Activated CD8-positive, alpha-beta T cell treated with anti-CD3 and anti-CD28 coated beads for 36 hours (primary cell): ENCODE measurements at regions not wholly inside any gene's neighbourhood (a gene's known extent, or its start where the extent isn't known, plus 50 kb on each side); places are given as distances from the start of the nearest gene placed in this dataset.

Experiments used
- ATAC-seq: fragments of 200-7000 bp; cut with Tn5 transposase; one replicate; pipeline ENCODE4 v1.10.0; 2021; ENCODE audit warnings: mild to moderate bottlenecking, moderate library complexity
- CTCF ChIA-PET: fragments of 350-600 bp; sonication (Branson Sonifier 250); formaldehyde crosslinking; loops from one replicate; lab custom pipeline; 2021; ENCODE audit warnings: antibody characterized with exemption; lab: Charles Lee
- POLR2A ChIA-PET: fragments of 350-600 bp; sonication (Branson Sonifier 250); formaldehyde crosslinking; loops from one replicate; lab custom pipeline; 2021; ENCODE audit warnings: antibody characterized with exemption; lab: Charles Lee
- DNase-seq: peaks from one replicate; pipeline ENCODE4 v3.0.0-alpha.2; 2020
- H3K27ac Mint-ChIP-seq: one replicate; pipeline ENCODE4 v1.8.0; 2021; ENCODE audit warnings: mild to moderate bottlenecking, mixed read lengths
- H3K27me3 Mint-ChIP-seq: one replicate; pipeline ENCODE4 v1.8.0; 2021; ENCODE audit warnings: mixed read lengths
- H3K36me3 Mint-ChIP-seq: one replicate; pipeline ENCODE4 v1.8.0; 2021; ENCODE audit warnings: low read depth, mixed read lengths
- H3K4me1 Mint-ChIP-seq: one replicate; pipeline ENCODE4 v1.8.0; 2021; ENCODE audit warnings: low read depth, mixed read lengths
- H3K4me3 Mint-ChIP-seq: one replicate; pipeline ENCODE4 v1.8.0; 2021; ENCODE audit warnings: mild to moderate bottlenecking, moderate library complexity, mixed read lengths
- H3K9me3 Mint-ChIP-seq: one replicate; pipeline ENCODE4 v1.8.0; 2021; ENCODE audit warnings: mixed read lengths
- intact Hi-C: fragments of 100-400 bp; cut with micrococcal nuclease; formaldehyde crosslinking; loops from one replicate; pipeline ENCODE4 v1.10.0; 2022
- TF ChIP-seq, protein P1 (sequence below): fragments of 200-600 bp; IDR thresholded peaks from one replicate; pipeline ENCODE4 v1.8.0; 2022; ENCODE audit warnings: antibody characterized with exemption, mild to moderate bottlenecking

DNA sequence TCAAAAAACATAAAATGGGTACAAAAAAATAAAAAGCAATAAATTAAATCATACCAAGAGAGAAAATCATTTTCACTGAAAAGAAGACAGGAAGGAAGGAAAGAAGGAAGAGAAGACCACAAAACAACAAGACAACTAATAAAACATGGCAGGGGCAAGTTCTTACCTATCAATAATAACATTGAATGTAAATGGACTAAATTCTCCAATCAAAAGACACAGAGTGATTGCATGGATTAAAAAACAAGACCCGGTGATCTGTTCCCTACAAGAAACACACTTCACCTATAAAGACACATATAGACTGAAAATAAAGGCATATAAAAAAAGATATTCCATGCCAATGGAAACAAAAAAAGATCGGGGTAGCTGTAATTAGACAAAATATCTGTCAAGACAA is 82.6 kb upstream of the CERS6 start:
- H3K27ac Mint-ChIP-seq, result no peak overlapping the region
- H3K9me3 Mint-ChIP-seq, result no peaks in the 10 kb centered on the region
- peaks cover 10% of the 10 kb centered on the region for H3K4me1 Mint-ChIP-seq
- TF ChIP-seq, protein P1, sequence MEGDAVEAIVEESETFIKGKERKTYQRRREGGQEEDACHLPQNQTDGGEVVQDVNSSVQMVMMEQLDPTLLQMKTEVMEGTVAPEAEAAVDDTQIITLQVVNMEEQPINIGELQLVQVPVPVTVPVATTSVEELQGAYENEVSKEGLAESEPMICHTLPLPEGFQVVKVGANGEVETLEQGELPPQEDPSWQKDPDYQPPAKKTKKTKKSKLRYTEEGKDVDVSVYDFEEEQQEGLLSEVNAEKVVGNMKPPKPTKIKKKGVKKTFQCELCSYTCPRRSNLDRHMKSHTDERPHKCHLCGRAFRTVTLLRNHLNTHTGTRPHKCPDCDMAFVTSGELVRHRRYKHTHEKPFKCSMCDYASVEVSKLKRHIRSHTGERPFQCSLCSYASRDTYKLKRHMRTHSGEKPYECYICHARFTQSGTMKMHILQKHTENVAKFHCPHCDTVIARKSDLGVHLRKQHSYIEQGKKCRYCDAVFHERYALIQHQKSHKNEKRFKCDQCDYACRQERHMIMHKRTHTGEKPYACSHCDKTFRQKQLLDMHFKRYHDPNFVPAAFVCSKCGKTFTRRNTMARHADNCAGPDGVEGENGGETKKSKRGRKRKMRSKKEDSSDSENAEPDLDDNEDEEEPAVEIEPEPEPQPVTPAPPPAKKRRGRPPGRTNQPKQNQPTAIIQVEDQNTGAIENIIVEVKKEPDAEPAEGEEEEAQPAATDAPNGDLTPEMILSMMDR, result no peak
- CTCF ChIA-PET, result no interaction called here
- H3K36me3 Mint-ChIP-seq, result no peaks in the 10 kb centered on the region
- no peak for ATAC-seq
- no peak overlapping the region for H3K4me3 Mint-ChIP-seq
- POLR2A ChIA-PET, result no interaction called here
- DNase-seq, result no peak
- intact Hi-C loops, result no loop called here
- peaks cover 1% of the 10 kb centered on the region for H3K27me3 Mint-ChIP-seq

DNA sequence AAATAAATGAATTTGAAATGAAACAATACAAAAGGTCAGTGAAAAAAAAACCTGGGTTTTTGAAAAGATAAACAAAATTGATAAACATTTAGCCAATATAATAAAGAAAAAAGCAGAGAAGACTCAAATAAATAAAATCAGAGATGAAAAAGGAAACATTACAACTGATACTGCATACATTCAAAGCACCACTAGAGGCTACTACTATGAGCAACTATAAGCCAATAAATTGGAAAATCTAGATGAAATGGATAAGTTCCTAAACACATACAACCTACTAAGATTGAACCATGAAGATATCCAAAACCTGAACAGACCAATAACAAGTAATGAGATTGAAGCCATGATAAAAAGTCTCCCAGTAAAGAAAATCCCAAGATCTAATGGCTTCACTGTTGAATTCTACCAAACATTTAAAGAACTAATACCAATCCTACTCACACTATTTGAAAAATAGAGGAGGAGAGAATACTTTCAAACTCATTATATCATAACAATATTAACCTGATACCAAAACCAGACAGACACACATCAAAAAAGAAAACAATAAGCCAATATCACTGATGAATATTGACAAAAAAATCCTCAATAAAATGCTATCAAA is 80.8 kb upstream of the CERS6 start:
- Mint-ChIP-seq H3K9me3 (no peaks in the 10 kb centered on the region), H3K4me1 (peaks cover 19% of the 10 kb centered on the region), H3K27me3 (peaks cover 1% of the 10 kb centered on the region), H3K36me3 (no peaks in the 10 kb centered on the region), H3K27ac (no peak overlapping the region), H3K4me3 (no peak overlapping the region)
- no peak for ATAC-seq
- CTCF ChIA-PET, result no interaction called here
- TF ChIP-seq, protein P1, result peak; percentile 55
- DNase-seq, result no peak
- intact Hi-C loops, result no loop called here
- POLR2A ChIA-PET, result no interaction called here

DNA sequence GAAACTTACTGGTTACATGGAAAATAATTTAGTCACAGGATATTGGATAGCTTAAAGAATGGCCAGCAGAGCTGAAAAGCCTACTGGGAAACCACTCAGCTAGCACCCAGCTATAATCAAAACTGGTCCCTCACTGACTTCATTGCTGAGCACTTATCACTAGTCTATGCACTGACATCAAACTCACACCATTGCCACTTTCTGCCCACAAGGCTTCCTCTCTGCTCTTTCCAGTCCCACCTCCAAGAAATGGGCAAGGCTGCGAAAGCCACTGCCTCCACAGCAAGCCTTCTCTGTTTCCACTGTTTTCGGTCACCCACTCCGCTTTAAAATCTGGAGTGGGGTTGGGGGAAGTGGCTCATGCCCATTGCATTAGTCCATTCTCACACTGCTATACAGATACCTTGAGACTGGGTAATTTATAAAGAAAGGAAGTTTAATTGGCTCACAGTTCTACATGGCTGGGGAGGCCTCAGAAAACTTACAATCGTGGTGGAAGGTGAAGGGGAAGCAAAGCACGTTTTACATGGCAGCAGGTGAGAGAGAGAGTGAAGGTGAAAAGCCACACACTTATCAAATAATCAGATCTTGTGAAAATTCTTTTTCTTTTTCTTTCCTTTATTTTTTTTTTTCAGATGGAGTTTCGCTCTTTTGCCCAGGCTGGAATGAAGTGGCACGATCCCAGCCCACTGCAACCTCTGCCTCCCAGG is 77.0 kb upstream of the CERS6 start:
- intact Hi-C loops, result no loop called here
- Mint-ChIP-seq H3K4me1 (peaks cover 11% of the 10 kb centered on the region), H3K36me3 (no peaks in the 10 kb centered on the region), H3K27me3 (peaks cover 1% of the 10 kb centered on the region), H3K4me3 (no peak overlapping the region), H3K27ac (no peak overlapping the region), H3K9me3 (peaks cover 2% of the 10 kb centered on the region)
- ChIA-PET POLR2A (no interaction called here), CTCF (no interaction called here)
- DNase-seq (peak; percentile 42), ATAC-seq (peak; percentile 82)
- TF ChIP-seq, protein P1, result no peak

DNA sequence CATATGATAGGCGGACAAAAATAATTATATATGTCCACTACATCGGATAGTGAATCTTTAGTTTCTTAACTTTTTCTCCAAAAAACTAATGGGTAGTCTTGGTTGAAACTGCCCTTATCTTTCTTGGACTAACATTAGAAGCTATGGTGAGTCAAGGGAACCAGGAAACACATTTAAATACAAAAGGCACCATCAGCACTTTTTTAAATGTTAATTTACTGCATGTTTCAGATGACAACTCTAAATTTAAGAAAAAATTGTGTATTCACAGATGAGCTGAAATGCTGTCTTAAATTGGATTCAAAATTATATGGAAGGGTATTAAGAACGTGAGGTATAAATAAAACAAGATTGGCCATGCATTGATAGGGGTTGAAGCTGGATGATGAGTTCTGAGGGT is 75.6 kb upstream of the CERS6 start:
- Mint-ChIP-seq H3K9me3 (peaks cover 4% of the 10 kb centered on the region), H3K4me1 (peaks cover 11% of the 10 kb centered on the region), H3K4me3 (no peak overlapping the region), H3K27me3 (no peaks in the 10 kb centered on the region), H3K36me3 (no peaks in the 10 kb centered on the region), H3K27ac (no peak overlapping the region)
- TF ChIP-seq, protein P1, result no peak
- DNase-seq (no peak), ATAC-seq (no peak)
- ChIA-PET POLR2A (no interaction called here), CTCF (interaction anchor here (0.7 to 1.5 kb wide), 3 partner anchors 44 to 302 kb away, joined by 3 to 4 read pairs (median 3); no protein-coding TSS in a partner anchor)
- intact Hi-C loops, result no loop called here

DNA sequence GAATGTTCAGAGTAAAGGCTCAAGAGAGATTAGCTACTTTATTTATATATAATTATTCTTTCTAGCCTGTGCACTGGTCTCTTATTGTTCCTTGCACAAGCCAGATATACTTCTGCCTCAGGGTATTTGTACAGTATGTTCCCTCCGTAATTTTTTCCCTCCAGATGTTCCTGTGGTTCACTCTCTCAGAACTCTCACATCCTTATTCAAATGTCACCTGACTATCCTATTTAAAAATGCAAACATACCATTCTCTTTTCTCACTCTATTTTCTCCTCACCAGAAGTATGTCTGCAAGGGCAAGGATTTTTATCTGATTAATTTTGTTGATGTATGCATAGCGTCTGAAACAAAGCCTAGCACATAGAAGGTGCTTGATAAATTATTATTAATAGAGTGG is 64.0 kb upstream of the CERS6 start:
- Mint-ChIP-seq H3K4me1 (no peaks in the 10 kb centered on the region), H3K27ac (no peak overlapping the region), H3K4me3 (no peak overlapping the region), H3K27me3 (no peaks in the 10 kb centered on the region), H3K9me3 (peaks cover 9% of the 10 kb centered on the region), H3K36me3 (no peaks in the 10 kb centered on the region)
- ChIA-PET CTCF (no interaction called here), POLR2A (no interaction called here)
- TF ChIP-seq, protein P1, result no peak
- ATAC-seq (no peak), DNase-seq (no peak)
- intact Hi-C loops, result no loop called here
